ENCODE measurements at regions not wholly inside any gene's neighbourhood (a gene's known extent, or its start where the extent isn't known, plus 50 kb on each side); places are given as distances from the start of the nearest gene placed in this dataset.

- no peak for TF ChIP-seq POLR2A (IDR thresholded peaks at IDR 0.05)
- TF ChIP-seq CTCF (IDR thresholded peaks at IDR 0.05) = no peak
Measured at GRCh38 chr6:4364172-4364571, 228.8 kb upstream of the ECI2 start.

Data from breast epithelium (tissue), 3 donors.